ENCODE measurements at regions not wholly inside any gene's neighbourhood (a gene's known extent, or its start where the extent isn't known, plus 50 kb on each side); places are given as distances from the start of the nearest gene placed in this dataset.
A peak's percentile ranks its signal among the peaks of the same experiment; 100 is the strongest.

GRCh38 chr5:124056326-124056990 lies 544.5 kb downstream of the CSNK1G3 start:
- Mint-ChIP-seq H3K27me3 (ENCODE audit: low read depth) (no peaks in the 10 kb centered on the region), H3K27ac (peak overlapping the region; percentile 54 to 82 (median 82)), H3K4me3 (no peak overlapping the region), H3K9me3 (no peaks in the 10 kb centered on the region), H3K4me1 (peaks cover 84% of the 10 kb centered on the region), H3K36me3 (ENCODE audit: low read depth) (no peaks in the 10 kb centered on the region)
- no peak for TF ChIP-seq CTCF (IDR thresholded peaks at IDR 0.05; ENCODE audit: unreplicated experiment in 3 of 3)

GRCh38 chr5:124055751-124056150 lies 543.8 kb downstream of the CSNK1G3 start:
- Mint-ChIP-seq H3K27ac (peak overlapping the region in 2 of 3 experiments; percentile 13 to 82), H3K4me1 (peaks cover 83% of the 10 kb centered on the region), H3K9me3 (no peaks in the 10 kb centered on the region), H3K4me3 (no peak overlapping the region), H3K36me3 (ENCODE audit: low read depth) (no peaks in the 10 kb centered on the region), H3K27me3 (ENCODE audit: low read depth) (no peaks in the 10 kb centered on the region)
- TF ChIP-seq CTCF (IDR thresholded peaks at IDR 0.05; ENCODE audit: unreplicated experiment in 3 of 3) = no peak

- Mint-ChIP-seq H3K4me3 (no peak overlapping the region), H3K36me3 (ENCODE audit: low read depth) (no peaks in the 10 kb centered on the region), H3K27me3 (ENCODE audit: low read depth) (no peaks in the 10 kb centered on the region), H3K27ac (peak overlapping the region in 2 of 3 experiments; percentile 24 to 82), H3K9me3 (no peaks in the 10 kb centered on the region), H3K4me1 (peaks cover 77% of the 10 kb centered on the region)
- TF ChIP-seq CTCF (IDR thresholded peaks at IDR 0.05; ENCODE audit: unreplicated experiment in 3 of 3) = no peak
Observed at GRCh38 chr5:124054564-124054963, 542.6 kb downstream of the CSNK1G3 start.

- Mint-ChIP-seq H3K4me3 (no peak overlapping the region), H3K27me3 (ENCODE audit: low read depth) (no peaks in the 10 kb centered on the region), H3K36me3 (ENCODE audit: low read depth) (no peaks in the 10 kb centered on the region), H3K9me3 (no peaks in the 10 kb centered on the region), H3K4me1 (peaks cover 65% of the 10 kb centered on the region), H3K27ac (no peak overlapping the region)
- TF ChIP-seq CTCF (IDR thresholded peaks at IDR 0.05; ENCODE audit: unreplicated experiment in 3 of 3) = no peak
Observed at GRCh38 chr5:124053340-124053739, 541.4 kb downstream of the CSNK1G3 start.

- Mint-ChIP-seq H3K4me3 (no peak overlapping the region), H3K9me3 (no peaks in the 10 kb centered on the region), H3K27ac (peak overlapping the region in 1 of 3 experiments; percentile 31), H3K36me3 (ENCODE audit: low read depth) (no peaks in the 10 kb centered on the region), H3K27me3 (ENCODE audit: low read depth) (no peaks in the 10 kb centered on the region), H3K4me1 (peaks cover 54% of the 10 kb centered on the region)
- no peak for TF ChIP-seq CTCF (IDR thresholded peaks at IDR 0.05; ENCODE audit: unreplicated experiment in 3 of 3)
Observed at GRCh38 chr5:124052201-124052600, 540.2 kb downstream of the CSNK1G3 start.

GRCh38 chr5:124050120-124050770 lies 538.3 kb downstream of the CSNK1G3 start:
- no peaks in the 10 kb centered on the region for H3K36me3 Mint-ChIP-seq (ENCODE audit: low read depth)
- H3K27ac Mint-ChIP-seq = no peak overlapping the region
- H3K4me1 Mint-ChIP-seq = peaks cover 47% of the 10 kb centered on the region
- H3K4me3 Mint-ChIP-seq = no peak overlapping the region
- TF ChIP-seq CTCF (IDR thresholded peaks at IDR 0.05; ENCODE audit: unreplicated experiment in 3 of 3) = no peak
- no peaks in the 10 kb centered on the region for H3K9me3 Mint-ChIP-seq
- no peaks in the 10 kb centered on the region for H3K27me3 Mint-ChIP-seq (ENCODE audit: low read depth)

Measured in nephron (organoid).